ENCODE measurements at regions not wholly inside any gene's neighbourhood (a gene's known extent, or its start where the extent isn't known, plus 50 kb on each side); places are given as distances from the start of the nearest gene placed in this dataset.

DNA sequence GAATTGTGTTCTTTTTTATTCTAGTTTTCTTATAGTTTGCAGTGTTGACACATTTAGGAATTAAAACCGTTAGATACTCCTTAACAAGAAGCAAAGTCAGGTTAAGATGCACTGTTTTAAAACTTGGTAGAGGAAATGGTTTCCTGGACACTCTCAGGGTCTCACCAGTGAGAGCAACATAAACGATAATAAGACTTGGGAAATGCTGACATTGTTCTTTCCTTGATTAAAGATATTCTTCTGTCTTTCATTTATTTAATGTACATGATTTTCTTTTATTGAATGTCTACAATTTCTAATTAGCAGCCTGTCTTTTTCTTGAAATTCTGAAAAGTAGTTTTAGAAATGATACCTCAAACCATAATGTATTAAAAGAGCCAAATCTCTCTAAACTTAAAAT is 707.9 kb upstream of the CHD1 start:
- TF ChIP-seq, protein P1, sequence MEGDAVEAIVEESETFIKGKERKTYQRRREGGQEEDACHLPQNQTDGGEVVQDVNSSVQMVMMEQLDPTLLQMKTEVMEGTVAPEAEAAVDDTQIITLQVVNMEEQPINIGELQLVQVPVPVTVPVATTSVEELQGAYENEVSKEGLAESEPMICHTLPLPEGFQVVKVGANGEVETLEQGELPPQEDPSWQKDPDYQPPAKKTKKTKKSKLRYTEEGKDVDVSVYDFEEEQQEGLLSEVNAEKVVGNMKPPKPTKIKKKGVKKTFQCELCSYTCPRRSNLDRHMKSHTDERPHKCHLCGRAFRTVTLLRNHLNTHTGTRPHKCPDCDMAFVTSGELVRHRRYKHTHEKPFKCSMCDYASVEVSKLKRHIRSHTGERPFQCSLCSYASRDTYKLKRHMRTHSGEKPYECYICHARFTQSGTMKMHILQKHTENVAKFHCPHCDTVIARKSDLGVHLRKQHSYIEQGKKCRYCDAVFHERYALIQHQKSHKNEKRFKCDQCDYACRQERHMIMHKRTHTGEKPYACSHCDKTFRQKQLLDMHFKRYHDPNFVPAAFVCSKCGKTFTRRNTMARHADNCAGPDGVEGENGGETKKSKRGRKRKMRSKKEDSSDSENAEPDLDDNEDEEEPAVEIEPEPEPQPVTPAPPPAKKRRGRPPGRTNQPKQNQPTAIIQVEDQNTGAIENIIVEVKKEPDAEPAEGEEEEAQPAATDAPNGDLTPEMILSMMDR (IDR thresholded peaks at IDR 0.05): no peak
- TF ChIP-seq ZFX (IDR thresholded peaks at IDR 0.05; ENCODE audit: borderline replicate concordance): no peak
